ENCODE measurements at regions not wholly inside any gene's neighbourhood (a gene's known extent, or its start where the extent isn't known, plus 50 kb on each side); places are given as distances from the start of the nearest gene placed in this dataset.

DNA sequence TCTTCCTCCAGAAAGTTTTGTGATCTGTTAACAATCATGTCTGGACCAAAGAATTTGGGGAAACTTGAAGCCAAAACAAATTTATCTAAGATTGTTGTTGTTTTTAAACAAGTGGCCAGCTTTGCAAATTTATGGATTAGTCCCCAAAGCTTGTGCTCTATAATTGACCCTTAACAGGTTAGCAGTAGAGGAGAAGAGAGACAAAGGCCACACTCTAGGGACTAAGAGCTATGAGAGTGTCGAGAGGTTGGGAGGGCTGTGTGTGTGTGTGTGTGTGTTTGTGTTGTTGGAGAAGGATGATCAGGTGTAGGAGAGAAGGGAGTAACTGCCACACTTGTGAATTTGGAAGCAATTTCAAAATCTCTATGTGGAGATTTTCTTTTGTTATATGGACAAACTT is 367.3 kb downstream of the KCNRG start:
- H3K4me3 ChIP-seq: no peak overlapping the region
- no peak for TF ChIP-seq POLR2A (IDR thresholded peaks at IDR 0.05)
- TF ChIP-seq, protein P1, sequence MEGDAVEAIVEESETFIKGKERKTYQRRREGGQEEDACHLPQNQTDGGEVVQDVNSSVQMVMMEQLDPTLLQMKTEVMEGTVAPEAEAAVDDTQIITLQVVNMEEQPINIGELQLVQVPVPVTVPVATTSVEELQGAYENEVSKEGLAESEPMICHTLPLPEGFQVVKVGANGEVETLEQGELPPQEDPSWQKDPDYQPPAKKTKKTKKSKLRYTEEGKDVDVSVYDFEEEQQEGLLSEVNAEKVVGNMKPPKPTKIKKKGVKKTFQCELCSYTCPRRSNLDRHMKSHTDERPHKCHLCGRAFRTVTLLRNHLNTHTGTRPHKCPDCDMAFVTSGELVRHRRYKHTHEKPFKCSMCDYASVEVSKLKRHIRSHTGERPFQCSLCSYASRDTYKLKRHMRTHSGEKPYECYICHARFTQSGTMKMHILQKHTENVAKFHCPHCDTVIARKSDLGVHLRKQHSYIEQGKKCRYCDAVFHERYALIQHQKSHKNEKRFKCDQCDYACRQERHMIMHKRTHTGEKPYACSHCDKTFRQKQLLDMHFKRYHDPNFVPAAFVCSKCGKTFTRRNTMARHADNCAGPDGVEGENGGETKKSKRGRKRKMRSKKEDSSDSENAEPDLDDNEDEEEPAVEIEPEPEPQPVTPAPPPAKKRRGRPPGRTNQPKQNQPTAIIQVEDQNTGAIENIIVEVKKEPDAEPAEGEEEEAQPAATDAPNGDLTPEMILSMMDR (IDR thresholded peaks at IDR 0.05): no peak
- H3K4me1 ChIP-seq: peaks cover 0 to 20% (median 2%) of the 10 kb centered on the region in 12 donors
- intact Hi-C loops (cut with DNase I): loop anchor here in 4 of 10 donors (5.0 to 10.0 kb wide), 4 partner anchors 152 to 532 kb away; no protein-coding TSS in a partner anchor
- DNase-seq (no peak), ATAC-seq (no peak)
- no peak overlapping the region for H3K27ac ChIP-seq
- H3K36me3 ChIP-seq: no peaks in the 10 kb centered on the region
- 94 to 100% (median 96%) methylated on average over 1 of the region's 1 CpG for WGBS, 4 donors
- no peaks in the 10 kb centered on the region for H3K27me3 ChIP-seq
- H3K9me3 ChIP-seq: peaks cover 0 to 22% (median 0%) of the 10 kb centered on the region in 12 donors

DNA sequence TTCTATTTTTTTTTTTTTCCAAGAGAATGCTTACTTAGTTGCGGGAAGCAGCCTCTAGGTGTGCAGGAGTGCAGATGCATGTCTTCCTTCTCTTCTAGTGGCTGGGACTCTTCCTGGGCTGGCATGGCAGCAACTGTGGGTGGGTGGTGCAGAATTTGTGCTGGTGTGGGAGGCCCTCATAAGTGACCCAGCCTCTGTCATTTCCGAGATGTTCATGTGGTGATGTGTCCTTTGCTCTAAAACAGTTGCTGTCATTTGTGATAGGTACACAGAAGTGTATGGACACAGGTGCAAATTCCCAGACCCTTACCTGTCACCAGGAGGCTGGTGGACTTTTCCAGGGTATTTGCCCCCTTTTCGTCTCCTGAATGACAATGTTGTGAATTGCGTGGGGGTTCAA is 367.7 kb downstream of the KCNRG start:
- no peak for DNase-seq
- no peak for TF ChIP-seq POLR2A (IDR thresholded peaks at IDR 0.05)
- TF ChIP-seq, protein P1 (IDR thresholded peaks at IDR 0.05): no peak
- Histone ChIP-seq H3K4me1 (peaks cover 0 to 20% (median 2%) of the 10 kb centered on the region in 12 donors), H3K27ac (no peak overlapping the region), H3K4me3 (no peak overlapping the region), H3K9me3 (peaks cover 0 to 22% (median 0%) of the 10 kb centered on the region in 12 donors), H3K36me3 (no peaks in the 10 kb centered on the region), H3K27me3 (no peaks in the 10 kb centered on the region)
- ATAC-seq: no peak
- intact Hi-C loops (cut with DNase I): loop anchor here in 4 of 10 donors (5.0 to 10.0 kb wide), 4 partner anchors 152 to 532 kb away; no protein-coding TSS in a partner anchor
- WGBS, 4 donors: 71 to 89% (median 81%) methylated on average over 4 of the region's 4 CpGs

DNA sequence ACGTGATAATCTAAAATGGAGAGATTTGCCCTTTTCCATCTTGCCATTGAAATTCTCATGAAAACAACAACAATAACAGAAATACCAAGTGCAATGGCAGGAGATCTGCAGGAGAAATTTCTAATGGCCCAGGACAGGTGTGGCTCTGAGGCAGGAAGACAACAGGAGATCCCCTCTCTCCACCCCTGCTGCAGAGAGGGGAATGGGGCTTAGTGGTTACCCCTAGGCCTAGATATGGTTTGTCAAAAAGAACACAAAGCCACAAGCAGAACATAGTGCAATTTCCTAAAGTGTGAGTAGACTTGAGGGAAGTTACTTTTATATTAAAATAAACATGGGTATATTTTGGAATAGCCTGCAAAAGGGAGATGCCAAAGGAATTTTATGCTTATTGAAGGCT is 369.5 kb downstream of the KCNRG start:
- intact Hi-C loops (cut with DNase I): loop anchor here in 6 of 10 donors (5.0 to 10.0 kb wide), 7 partner anchors 38 to 530 kb away; no protein-coding TSS in a partner anchor
- H3K36me3 ChIP-seq: no peaks in the 10 kb centered on the region
- H3K4me1 ChIP-seq: peaks cover 0 to 20% (median 2%) of the 10 kb centered on the region in 12 donors
- no peak overlapping the region for H3K4me3 ChIP-seq
- no peak for TF ChIP-seq POLR2A (IDR thresholded peaks at IDR 0.05)
- TF ChIP-seq, protein P1 (IDR thresholded peaks at IDR 0.05): no peak
- 98 to 100% (median 99%) methylated on average over 1 of the region's 1 CpG for WGBS, 4 donors
- no peak overlapping the region for H3K27ac ChIP-seq
- DNase-seq (no peak), ATAC-seq (no peak)
- peaks cover 0 to 21% (median 0%) of the 10 kb centered on the region in 12 donors for H3K9me3 ChIP-seq
- no peaks in the 10 kb centered on the region for H3K27me3 ChIP-seq

DNA sequence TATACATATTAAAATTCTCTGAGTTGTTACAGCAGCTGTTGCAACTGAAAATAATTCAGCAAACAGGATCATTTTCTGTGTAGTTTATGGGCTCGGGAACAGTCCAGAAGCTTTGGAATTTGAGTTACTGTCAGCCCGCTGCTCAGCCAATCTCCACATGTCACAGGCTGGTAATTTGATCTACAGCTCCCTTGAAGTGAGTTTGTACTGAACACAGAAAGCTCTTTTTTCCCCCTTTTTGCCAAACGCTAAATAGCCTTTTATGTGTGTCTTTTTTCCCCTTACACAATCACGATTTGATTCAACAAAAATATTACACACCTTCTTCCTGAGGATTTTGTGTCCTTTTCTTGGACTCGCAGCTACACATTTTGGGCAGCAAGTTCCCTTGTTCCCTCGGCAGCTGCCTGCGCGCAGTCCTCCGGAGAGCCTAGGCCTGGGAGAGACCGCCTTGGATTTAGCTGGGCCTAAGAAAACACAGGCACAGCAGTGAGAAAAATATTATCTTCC is 371.4 kb downstream of the KCNRG start:
- Histone ChIP-seq H3K9me3 (peaks cover 0 to 4% (median 0%) of the 10 kb centered on the region in 12 donors), H3K27me3 (no peaks in the 10 kb centered on the region), H3K4me3 (peak overlapping the region in 10 of 12 donors; percentile 10 to 50 (median 37)), H3K4me1 (peaks cover 0 to 20% (median 2%) of the 10 kb centered on the region in 12 donors), H3K27ac (peak overlapping the region in 11 of 12 donors; percentile 33 to 86 (median 69)), H3K36me3 (no peaks in the 10 kb centered on the region)
- ATAC-seq (peak; percentile 70 to 81 (median 79)), DNase-seq (peak in 1 of 5 donors; percentile 42)
- 29 to 38% (median 36%) methylated on average over 10 of the region's 10 CpGs for WGBS, 4 donors
- intact Hi-C loops (cut with DNase I): loop anchor here in 5 of 10 donors (5.0 to 10.0 kb wide), 7 partner anchors 36 to 528 kb away; no protein-coding TSS in a partner anchor
- TF ChIP-seq, protein P1 (IDR thresholded peaks at IDR 0.05): no peak
- TF ChIP-seq POLR2A (IDR thresholded peaks at IDR 0.05): no peak

All from heart left ventricle (tissue), 16 donors.